HG03045 (cell line): ENCODE measurements at regions not wholly inside any gene's neighbourhood (a gene's known extent, or its start where the extent isn't known, plus 50 kb on each side); places are given as distances from the start of the nearest gene placed in this dataset.
"Not testable (repeated sequence)": the region's sequence is repeated elsewhere in the genome, so short reads cannot be mapped to it uniquely, and the experiment has no call there.

Experiments used
- ATAC-seq: cut with Tn5 transposase; IDR thresholded peaks from one replicate; pipeline ENCODE4 v1.9.1; 2021; ENCODE audit warnings: mild to moderate bottlenecking, moderate library complexity; ENCODE audit not compliant: unreplicated experiment

- ATAC-seq, result not testable (repeated sequence)
These were observed 57.0 kb upstream of the NEUROD1 start for GRCh38 chr2:181737302-181737701.

- ATAC-seq, result no peak
These were observed 57.8 kb upstream of the NEUROD1 start for GRCh38 chr2:181738074-181738473.

GRCh38 chr2:181738563-181738962 lies 58.2 kb upstream of the NEUROD1 start:
- no peak for ATAC-seq

- no peak for ATAC-seq
These were observed 61.4 kb upstream of the NEUROD1 start for GRCh38 chr2:181741756-181742155.

GRCh38 chr2:181742361-181742760 lies 62.0 kb upstream of the NEUROD1 start:
- ATAC-seq, result no peak

GRCh38 chr2:181742922-181743722 lies 62.8 kb upstream of the NEUROD1 start:
- no peak for ATAC-seq

GRCh38 chr2:181743723-181744031 lies 63.4 kb upstream of the NEUROD1 start:
- no peak for ATAC-seq

- no peak for ATAC-seq
These were observed 65.7 kb upstream of the NEUROD1 start for GRCh38 chr2:181745796-181746540.

GRCh38 chr2:181746844-181747243 lies 66.5 kb upstream of the NEUROD1 start:
- ATAC-seq, result no peak

- no peak for ATAC-seq
These were observed 70.0 kb upstream of the NEUROD1 start for GRCh38 chr2:181750305-181750704.

GRCh38 chr2:181751266-181752030 lies 71.1 kb upstream of the NEUROD1 start:
- ATAC-seq, result no peak

GRCh38 chr2:181752301-181752700 lies 72.0 kb upstream of the NEUROD1 start:
- no peak for ATAC-seq

- ATAC-seq, result no peak
These were observed 73.4 kb upstream of the NEUROD1 start for GRCh38 chr2:181753686-181754085.

GRCh38 chr2:181754105-181754504 lies 73.8 kb upstream of the NEUROD1 start:
- no peak for ATAC-seq

- no peak for ATAC-seq
These were observed 74.9 kb upstream of the NEUROD1 start for GRCh38 chr2:181755181-181755580.

- ATAC-seq, result no peak
These were observed 80.2 kb upstream of the NEUROD1 start for GRCh38 chr2:181760521-181760920.

GRCh38 chr2:181761175-181761574 lies 80.9 kb upstream of the NEUROD1 start:
- ATAC-seq, result no peak

GRCh38 chr2:181762000-181762399 lies 81.7 kb upstream of the NEUROD1 start:
- ATAC-seq, result no peak

GRCh38 chr2:181762848-181763247 lies 82.5 kb upstream of the NEUROD1 start:
- no peak for ATAC-seq

GRCh38 chr2:181763423-181763822 lies 83.1 kb upstream of the NEUROD1 start:
- ATAC-seq, result no peak

- no peak for ATAC-seq
These were observed 84.0 kb upstream of the NEUROD1 start for GRCh38 chr2:181764095-181764963.
